ENCODE measurements at regions not wholly inside any gene's neighbourhood (a gene's known extent, or its start where the extent isn't known, plus 50 kb on each side); places are given as distances from the start of the nearest gene placed in this dataset.

- no TSS peak for BruUV-seq (replicated peaks)
- Histone ChIP-seq H3K9me3 (replicated peaks; ENCODE audit: control insufficient read depth, insufficient read depth, low read length) (no peaks in the 10 kb centered on the region), H3K9ac (replicated peaks; ENCODE audit: extremely low read depth, insufficient read depth, low read length) (no peak overlapping the region), H3K9me1 (replicated peaks; ENCODE audit: control insufficient read depth, extremely low read depth, insufficient read depth, low read length) (no peaks in the 10 kb centered on the region), H3K27me3 (ENCODE audit: control insufficient read depth in 2 of 2, insufficient read depth in 2 of 2, low read length in 2 of 2) (peaks cover 0 to 2% of the 10 kb centered on the region in 2 experiments), H3K4me1 (ENCODE audit: control insufficient read depth, extremely low read depth, insufficient read depth, low read length) (no peaks in the 10 kb centered on the region), H3K27ac (ENCODE audit: insufficient read depth, low read depth, low read length) (no peak overlapping the region), H2AFZ (ENCODE audit: low read depth, low read length) (no peak overlapping the region), H3K36me3 (ENCODE audit: control insufficient read depth in 2 of 2, extremely low read depth in 1 of 2, insufficient read depth in 2 of 2, low read length in 2 of 2) (no peaks in the 10 kb centered on the region), H3K4me2 (ENCODE audit: insufficient read depth, low read length) (no peak overlapping the region), H3K4me3 (replicated peaks in 1 of 3; ENCODE audit: insufficient read depth in 1 of 3, low read depth in 1 of 3, low read length in 3 of 3) (no peak overlapping the region), H4K20me1 (replicated peaks; ENCODE audit: control insufficient read depth, extremely low read depth, insufficient read depth, low read length) (no peaks in the 10 kb centered on the region), H3K79me2 (ENCODE audit: control insufficient read depth, insufficient read depth, low read length) (no peaks in the 10 kb centered on the region)
- no peak for FAIRE-seq
- CTCF ChIA-PET = interaction anchor here (1.0 to 1.2 kb wide), 2 partner anchors 9 to 130 kb away, joined by 3 read pairs; no protein-coding TSS in a partner anchor
- dilution Hi-C loops (cut with MboI; ENCODE audit: extremely low pct_ligation_motif_present, low sequenced_read_pairs) (no loop called here), intact Hi-C loops (cut with micrococcal nuclease) (no loop called here)
- no peak for DNase-seq (ENCODE audit: low read depth, low spot score)
- POLR2A ChIA-PET = no interaction called here
- TF ChIP-seq MYC (IDR thresholded peaks at IDR 0.05; ENCODE audit: low read depth, low read length) (no peak), CTCF (IDR thresholded peaks at IDR 0.05; ENCODE audit: extremely low read depth in 1 of 2, insufficient read depth in 1 of 2, low read depth in 1 of 2, low read length in 2 of 2) (no peak), GATA2 (IDR thresholded peaks at IDR 0.05; ENCODE audit: insufficient read depth, insufficient read length, low read depth, low read length) (no peak), POLR2A (IDR thresholded peaks at IDR 0.05; ENCODE audit: low read depth, low read length) (no peak), POLR2AphosphoS5 (IDR thresholded peaks at IDR 0.05; ENCODE audit: insufficient read depth, low read depth, low read length) (no peak), MAX (IDR thresholded peaks at IDR 0.05; ENCODE audit: insufficient read depth, insufficient read length) (no peak), FOS (IDR thresholded peaks at IDR 0.05; ENCODE audit: borderline replicate concordance, insufficient read depth, low read length) (no peak), EZH2 (IDR thresholded peaks at IDR 0.05; ENCODE audit: borderline replicate concordance, low read depth, low read length, severe bottlenecking) (no peak), JUN (IDR thresholded peaks at IDR 0.05; ENCODE audit: borderline replicate concordance, insufficient read depth, insufficient read length, low read depth) (no peak)
Measured at GRCh38 chr2:67085146-67085545, 312.0 kb upstream of the ETAA1 start.

All from endothelial cell of umbilical vein (primary cell).